GM19035 (cell line): ENCODE measurements at regions not wholly inside any gene's neighbourhood (a gene's known extent, or its start where the extent isn't known, plus 50 kb on each side); places are given as distances from the start of the nearest gene placed in this dataset.

Experiments used
- ATAC-seq: cut with Tn5 transposase; IDR thresholded peaks from one replicate; pipeline ENCODE4 v1.9.1; 2021; ENCODE audit not compliant: unreplicated experiment

DNA sequence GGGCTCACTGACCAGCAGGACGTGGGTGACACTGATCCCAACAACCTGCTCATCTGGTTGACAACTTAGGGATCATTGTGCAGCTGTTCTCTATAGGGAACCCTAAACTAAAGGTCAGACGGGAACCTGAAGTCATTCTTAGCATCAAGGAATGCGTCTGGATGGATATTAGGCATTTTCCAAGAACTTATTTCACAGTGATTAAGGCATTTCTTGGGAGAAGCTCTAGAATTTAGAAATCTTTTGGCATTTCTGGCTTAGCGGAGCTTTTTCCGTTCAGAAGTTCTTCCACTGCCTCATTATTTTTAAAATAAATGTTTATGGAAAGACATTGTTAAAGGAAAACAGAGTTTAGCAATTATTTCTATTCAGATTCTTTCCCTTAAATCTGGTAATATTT is 303.3 kb upstream of the IGFBP3 start:
- ATAC-seq = no peak

DNA sequence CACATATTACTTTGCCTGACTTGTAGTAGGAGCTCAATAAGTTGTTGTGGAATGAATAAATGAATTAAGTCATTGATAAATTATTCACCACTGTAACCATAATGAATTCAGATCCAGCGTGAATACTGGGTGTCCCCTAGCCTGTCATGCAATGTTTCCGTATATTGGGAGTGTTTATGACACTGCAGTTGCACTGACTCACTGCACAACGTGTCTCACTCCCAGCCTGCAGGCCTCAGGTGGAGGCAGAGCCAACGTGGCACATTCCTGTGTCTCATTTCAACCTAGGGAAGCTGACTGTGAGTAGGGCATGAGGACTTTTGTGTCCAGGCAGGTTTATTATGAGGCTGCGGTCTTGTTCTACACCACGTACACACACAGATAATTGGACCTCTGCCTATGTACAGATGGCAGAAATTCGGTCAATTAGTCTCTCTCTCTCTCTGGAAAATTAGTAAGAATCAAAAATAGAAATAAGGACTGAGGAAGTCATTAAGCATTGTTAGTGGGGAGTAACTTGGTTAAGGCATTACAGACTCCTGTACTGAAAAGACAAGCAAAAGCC is 299.1 kb upstream of the IGFBP3 start:
- ATAC-seq = no peak

DNA sequence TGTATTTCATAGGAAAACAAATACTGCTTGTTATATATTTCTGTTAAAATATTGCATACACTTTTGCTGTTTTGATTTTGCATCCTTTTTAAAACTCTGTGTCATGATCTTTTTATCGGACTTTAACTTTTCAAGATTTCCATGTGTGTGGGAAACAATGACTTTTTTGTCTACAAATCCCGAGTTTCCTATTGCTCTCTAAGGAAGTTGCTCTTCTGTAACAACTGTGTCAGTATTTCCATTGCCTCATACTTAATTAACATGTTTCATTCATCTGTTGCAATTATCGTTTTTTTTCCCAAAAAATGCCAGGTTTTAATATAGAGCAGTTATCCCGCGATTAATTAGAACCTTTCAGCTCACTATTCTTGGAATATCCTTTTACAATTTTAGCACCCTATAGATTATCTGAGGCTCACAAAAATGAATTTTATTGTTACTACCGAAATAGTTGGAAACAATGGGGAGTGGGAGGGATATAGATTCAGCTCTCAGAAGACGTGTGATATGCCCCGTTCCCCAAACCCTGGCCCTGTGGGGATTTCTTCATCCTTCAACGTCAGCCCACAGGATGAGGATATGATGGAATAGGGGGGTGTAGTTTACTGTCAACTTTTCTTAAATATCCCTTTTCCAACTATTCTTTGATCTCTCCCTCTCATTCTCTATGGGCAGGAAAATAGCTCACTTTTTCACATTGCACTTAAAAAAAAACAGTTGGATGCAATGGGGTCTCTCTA is 297.6 kb upstream of the IGFBP3 start:
- no peak for ATAC-seq

DNA sequence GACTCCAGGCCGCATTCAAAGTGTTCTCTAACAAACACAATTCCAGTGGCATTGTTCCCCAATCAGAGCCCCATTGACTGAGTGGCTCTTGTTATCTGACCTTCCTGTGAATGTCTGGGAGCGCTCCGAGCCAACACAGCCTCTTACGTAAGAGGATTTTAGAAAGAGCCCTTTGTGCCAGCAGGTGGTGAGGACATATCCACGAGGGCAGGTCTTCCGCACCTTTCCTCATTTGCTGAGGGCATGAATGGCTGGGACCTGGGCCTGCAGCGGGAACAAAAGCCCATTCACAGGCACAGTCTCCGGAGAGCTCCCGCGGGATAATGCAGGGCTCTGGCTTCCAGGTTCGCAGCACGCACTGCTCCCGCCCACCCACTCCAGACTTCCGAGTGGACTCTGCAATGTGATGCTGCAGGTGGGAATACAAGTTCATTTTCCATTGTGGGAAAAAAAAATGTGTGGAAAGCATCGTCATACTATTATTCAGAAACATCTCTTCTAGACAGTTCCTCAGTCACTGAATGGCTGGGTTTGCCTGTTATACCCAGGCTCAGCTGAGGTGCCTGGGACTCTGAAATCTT is 295.0 kb upstream of the IGFBP3 start:
- no peak for ATAC-seq

GRCh38 chr7:46214526-46214925 is 293.5 kb upstream of the IGFBP3 start:
- no peak for ATAC-seq

- ATAC-seq = no peak
Observed at GRCh38 chr7:46213154-46213537, 292.1 kb upstream of the IGFBP3 start.

DNA sequence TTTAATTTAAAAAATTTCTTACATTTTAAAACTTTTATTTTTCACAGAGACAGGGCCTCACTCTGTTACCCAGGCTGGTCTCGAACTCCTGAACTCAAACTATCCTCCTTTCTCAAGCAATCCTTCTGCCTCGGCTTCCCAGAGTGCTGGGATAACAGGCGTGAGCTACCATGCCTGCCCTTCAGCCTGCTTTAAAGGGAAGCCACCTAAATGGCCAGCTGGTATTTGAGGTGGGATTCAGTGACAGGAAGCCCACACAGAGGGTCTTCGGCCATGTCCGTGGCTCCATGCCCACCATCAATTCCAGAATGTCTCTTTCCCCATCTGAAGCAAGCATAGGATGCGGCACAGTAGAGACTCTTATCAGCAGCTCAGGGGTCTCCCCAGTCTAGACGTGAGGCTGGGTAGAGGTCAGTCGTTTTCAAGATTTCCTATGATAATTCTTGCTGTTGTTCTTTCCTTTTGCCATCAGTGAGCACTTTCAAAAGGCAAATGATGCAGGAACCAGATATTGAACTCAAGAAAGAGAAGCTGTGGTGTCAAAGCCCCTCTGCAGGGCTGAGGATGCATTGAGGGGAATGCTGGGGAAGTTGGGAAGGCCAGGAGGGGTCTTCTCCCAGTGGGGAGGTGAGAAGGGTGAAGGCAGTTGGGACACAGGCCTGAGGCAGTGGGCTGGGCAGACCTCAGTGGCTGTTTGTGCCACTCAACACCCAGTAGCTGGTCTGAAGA is 291.5 kb upstream of the IGFBP3 start:
- ATAC-seq = no peak

- ATAC-seq = no peak
Observed at GRCh38 chr7:46210467-46210866, 289.4 kb upstream of the IGFBP3 start.

- ATAC-seq = no peak
Observed at GRCh38 chr7:46209611-46210388, 288.7 kb upstream of the IGFBP3 start.

DNA sequence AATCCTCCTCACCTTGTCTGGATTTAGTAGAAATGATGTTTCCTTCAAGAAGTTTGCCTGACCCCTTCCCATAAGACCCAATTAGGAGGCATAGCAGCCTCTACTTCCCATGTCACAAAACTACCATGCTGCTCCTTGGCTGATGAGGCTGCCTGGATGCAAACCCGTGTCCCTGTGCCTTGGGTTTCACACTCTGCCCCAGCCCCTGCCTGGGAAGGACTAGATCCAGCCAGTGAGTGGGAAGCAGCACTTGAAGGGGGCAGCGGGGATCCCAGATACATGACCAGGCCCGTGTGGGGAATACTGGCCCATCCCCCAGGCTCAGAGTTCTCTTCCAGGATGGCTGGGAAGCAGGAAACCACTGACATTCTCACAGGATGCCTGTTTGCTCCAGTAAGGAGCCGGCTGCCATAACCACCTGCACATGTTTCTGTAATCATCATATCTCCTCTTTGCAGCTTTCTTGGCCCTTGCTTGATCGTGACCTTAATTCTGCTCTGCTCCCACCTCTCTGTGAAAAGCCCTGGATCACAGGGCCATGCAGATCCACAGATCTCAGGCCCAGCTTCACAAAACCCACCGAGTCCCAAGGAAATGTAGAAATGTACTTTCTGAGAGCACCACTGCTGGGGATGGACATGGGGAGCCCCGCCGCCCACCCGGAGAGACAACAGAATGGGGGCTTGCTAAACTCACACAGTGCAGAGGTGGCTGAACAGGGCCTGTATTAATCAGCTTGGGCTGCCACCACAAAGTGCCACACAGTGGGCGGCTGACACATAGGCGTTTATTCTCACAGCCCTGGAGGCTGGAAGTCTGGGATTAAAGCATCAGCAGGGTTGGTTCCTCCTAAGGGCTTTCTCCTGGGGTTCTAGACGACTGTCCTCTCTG is 287.8 kb upstream of the IGFBP3 start:
- no peak for ATAC-seq

GRCh38 chr7:46207931-46208634 is 287.0 kb upstream of the IGFBP3 start:
- ATAC-seq = no peak

DNA sequence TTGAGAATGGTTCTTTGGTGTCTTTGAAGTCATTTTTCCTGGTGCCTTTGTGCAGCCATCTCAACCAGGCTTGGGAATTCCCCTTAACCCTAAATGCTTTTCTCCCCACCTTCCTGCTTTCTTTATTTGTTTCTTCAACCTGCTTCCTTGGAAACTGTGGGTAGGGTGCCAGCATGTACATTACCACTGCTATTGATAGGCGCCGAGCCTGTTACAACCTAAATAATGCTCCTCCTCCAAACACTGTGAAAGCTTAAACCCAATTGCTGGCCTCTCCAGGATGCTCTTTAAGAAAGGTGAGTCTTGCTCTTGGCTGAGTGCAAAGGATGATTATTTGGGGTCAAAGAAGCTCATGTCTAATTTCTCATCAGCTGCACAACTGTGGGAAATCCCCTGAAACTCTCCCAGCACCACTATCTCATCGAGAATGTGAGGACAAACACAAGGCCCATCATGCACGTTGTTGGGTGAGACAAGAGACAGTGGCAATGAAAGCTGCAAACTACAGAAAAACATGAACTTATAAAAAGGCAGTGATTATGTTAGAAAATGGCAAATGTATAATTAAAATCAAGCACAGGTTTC is 285.5 kb upstream of the IGFBP3 start:
- no peak for ATAC-seq

DNA sequence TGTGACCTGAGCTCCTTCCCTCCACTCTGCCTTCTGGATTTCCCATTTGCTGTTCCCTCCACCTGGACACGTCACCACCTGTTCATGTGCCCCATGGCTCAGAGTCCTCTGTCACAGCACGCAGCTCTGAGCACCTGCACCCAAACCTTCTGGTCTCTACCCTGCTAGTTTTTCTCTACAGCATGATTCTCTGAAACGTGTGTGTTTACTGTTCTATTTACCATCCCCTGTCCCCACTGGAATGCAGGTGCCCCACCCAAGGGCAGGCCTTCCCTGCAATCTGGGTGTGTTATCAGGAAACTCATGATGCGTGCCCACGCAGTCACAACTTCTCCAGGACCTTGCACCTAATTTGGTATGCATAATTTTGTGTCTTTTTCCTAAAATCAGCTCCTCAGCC is 284.4 kb upstream of the IGFBP3 start:
- ATAC-seq = no peak

GRCh38 chr7:46203926-46204325 is 282.9 kb upstream of the IGFBP3 start:
- no peak for ATAC-seq

GRCh38 chr7:46202379-46202778 is 281.3 kb upstream of the IGFBP3 start:
- ATAC-seq = no peak

DNA sequence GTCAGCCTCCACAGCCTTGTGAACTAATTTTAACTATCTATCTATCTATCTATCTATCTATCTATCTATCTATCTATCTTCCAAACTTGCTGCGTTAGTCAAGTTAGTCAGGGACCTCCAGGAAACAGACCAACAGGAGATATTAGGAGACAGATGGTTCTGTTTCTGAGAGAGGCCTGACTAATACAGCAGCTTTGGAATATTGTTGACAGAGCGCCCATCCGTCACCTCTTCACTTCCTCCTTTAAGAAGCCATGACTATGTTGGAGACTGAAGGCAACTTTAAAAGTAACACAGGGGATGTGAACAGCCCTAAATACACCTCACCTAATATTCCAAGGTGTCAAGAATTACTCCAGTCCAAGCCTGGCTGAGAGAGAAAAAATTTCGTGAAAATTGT is 280.9 kb upstream of the IGFBP3 start:
- ATAC-seq = no peak

- no peak for ATAC-seq
Observed at GRCh38 chr7:46198701-46199100, 277.6 kb upstream of the IGFBP3 start.

GRCh38 chr7:46197785-46198540 is 276.9 kb upstream of the IGFBP3 start:
- no peak for ATAC-seq

GRCh38 chr7:46195934-46196333 is 274.9 kb upstream of the IGFBP3 start:
- ATAC-seq = no peak
